ENCODE measurements at regions not wholly inside any gene's neighbourhood (a gene's known extent, or its start where the extent isn't known, plus 50 kb on each side); places are given as distances from the start of the nearest gene placed in this dataset.

GRCh38 chr4:123469696-123470095 lies 73.1 kb downstream of the SPRY1 start:
- TF ChIP-seq CTCF (conservative IDR thresholded peaks at IDR 0.05; ENCODE audit: low read depth, low read length), result no peak
- no peak for DNase-seq (ENCODE audit: low read depth)
- no peak overlapping the region for H3K4me3 ChIP-seq (ENCODE audit: low read length)

- TF ChIP-seq CTCF (conservative IDR thresholded peaks at IDR 0.05; ENCODE audit: low read depth, low read length), result no peak
- no peak overlapping the region for H3K4me3 ChIP-seq (ENCODE audit: low read length)
- DNase-seq (ENCODE audit: low read depth), result no peak
Measured at GRCh38 chr4:123470640-123471039, 74.0 kb downstream of the SPRY1 start.

- no peak for DNase-seq (ENCODE audit: low read depth)
- no peak overlapping the region for H3K4me3 ChIP-seq (ENCODE audit: low read length)
- no peak for TF ChIP-seq CTCF (conservative IDR thresholded peaks at IDR 0.05; ENCODE audit: low read depth, low read length)
Measured at GRCh38 chr4:123471655-123472369, 75.2 kb downstream of the SPRY1 start.

GRCh38 chr4:123474817-123475216 lies 78.2 kb downstream of the SPRY1 start:
- TF ChIP-seq CTCF (conservative IDR thresholded peaks at IDR 0.05; ENCODE audit: low read depth, low read length), result no peak
- no peak for DNase-seq (ENCODE audit: low read depth)
- no peak overlapping the region for H3K4me3 ChIP-seq (ENCODE audit: low read length)

- no peak for TF ChIP-seq CTCF (conservative IDR thresholded peaks at IDR 0.05; ENCODE audit: low read depth, low read length)
- DNase-seq (ENCODE audit: low read depth), result no peak
- H3K4me3 ChIP-seq (ENCODE audit: low read length), result no peak overlapping the region
Measured at GRCh38 chr4:123476089-123476488, 79.5 kb downstream of the SPRY1 start.

- no peak overlapping the region for H3K4me3 ChIP-seq (ENCODE audit: low read length)
- DNase-seq (ENCODE audit: low read depth), result no peak
- no peak for TF ChIP-seq CTCF (conservative IDR thresholded peaks at IDR 0.05; ENCODE audit: low read depth, low read length)
Measured at GRCh38 chr4:123477711-123478209, 81.2 kb downstream of the SPRY1 start.

- no peak for TF ChIP-seq CTCF (conservative IDR thresholded peaks at IDR 0.05; ENCODE audit: low read depth, low read length)
- peak; percentile 17 for DNase-seq (ENCODE audit: low read depth)
Measured at GRCh38 chr4:123478859-123479345, 82.3 kb downstream of the SPRY1 start.

More at GRCh38 chr4:123478859-123479345, 82.3 kb downstream of the SPRY1 start:
- no peak overlapping the region for H3K4me3 ChIP-seq (ENCODE audit: low read length)
